PC-3 (cell line): ENCODE measurements at regions not wholly inside any gene's neighbourhood (a gene's known extent, or its start where the extent isn't known, plus 50 kb on each side); places are given as distances from the start of the nearest gene placed in this dataset.

Experiments
- CTCF ChIP-seq: fragments of 300-600 bp; sonication (generic); conservative IDR thresholded peaks from 2 replicates; pipeline ENCODE4 v1.5.1; 2017; ENCODE audit warnings: antibody characterized with exemption, low read depth, mild to moderate bottlenecking, low read length
- EZH2phosphoT487 ChIP-seq: fragments of 300-600 bp; sonication (generic); IDR thresholded peaks from 2 replicates; pipeline ENCODE4 v1.6.1; 2018; ENCODE audit warnings: mild to moderate bottlenecking, antibody characterized with exemption, low read length, borderline replicate concordance

DNA sequence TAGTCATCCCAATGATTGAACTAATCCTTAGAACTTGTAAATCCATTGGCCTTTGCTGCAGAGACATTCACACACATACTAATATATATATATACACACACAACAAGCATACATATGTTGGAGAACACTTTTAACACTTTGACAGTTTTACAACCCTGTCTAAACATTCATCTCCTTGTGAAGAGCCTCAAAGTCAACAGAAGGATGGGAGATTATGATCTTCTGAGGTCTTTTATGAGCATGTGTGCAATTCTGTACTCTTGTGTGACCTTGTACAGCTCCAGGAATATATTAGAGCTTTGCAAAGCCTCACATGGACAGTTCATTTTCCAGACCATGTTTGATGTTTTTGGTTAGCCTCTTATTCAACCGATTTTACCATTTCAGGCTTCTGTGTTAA is 589.0 kb downstream of the NXPH1 start:
- TF ChIP-seq EZH2phosphoT487: no peak
- no peak for TF ChIP-seq CTCF
